Effector memory CD4-positive, alpha-beta T cell (primary cell): ENCODE measurements at regions not wholly inside any gene's neighbourhood (a gene's known extent, or its start where the extent isn't known, plus 50 kb on each side); places are given as distances from the start of the nearest gene placed in this dataset.
A peak's percentile ranks its signal among the peaks of the same experiment; 100 is the strongest.

Experiments used
- DNase-seq, 3 donors: peaks; one replicate each; pipeline ENCODE4 v3.0.0-alpha.2; 2020
- H3K27ac ChIP-seq: 2 replicates; pipeline ENCODE4 v1.7.0; 2013; ENCODE audit warnings: mild to moderate bottlenecking, low read length, moderate library complexity; ENCODE audit not compliant: insufficient read depth, poor library complexity, severe bottlenecking
- H3K27me3 ChIP-seq: replicated peaks from 2 replicates; pipeline ENCODE4 v1.7.0; 2013; ENCODE audit warnings: mild to moderate bottlenecking, low read length; ENCODE audit not compliant: insufficient read depth, control insufficient read depth, poor library complexity, severe bottlenecking
- H3K36me3 ChIP-seq: 2 replicates; pipeline ENCODE4 v1.7.0; 2013; ENCODE audit warnings: mild to moderate bottlenecking, low read length, moderate library complexity; ENCODE audit not compliant: control insufficient read depth, insufficient read depth
- H3K4me1 ChIP-seq: 2 replicates; pipeline ENCODE4 v1.7.0; 2013; ENCODE audit warnings: low read length, mild to moderate bottlenecking; ENCODE audit not compliant: control insufficient read depth, insufficient read depth, poor library complexity, severe bottlenecking
- H3K4me3 ChIP-seq: 2 replicates; pipeline ENCODE4 v1.7.0; 2013; ENCODE audit warnings: low read length, low read depth, mild to moderate bottlenecking; ENCODE audit not compliant: insufficient read depth, poor library complexity, severe bottlenecking
- H3K9me3 ChIP-seq: 2 replicates; pipeline ENCODE4 v1.7.0; 2013; ENCODE audit warnings: mild to moderate bottlenecking, low read length, moderate library complexity; ENCODE audit not compliant: control insufficient read depth

GRCh38 chr7:142323706-142324105, 65.8 kb upstream of the PRSS58 start:
- Histone ChIP-seq H3K36me3 (no peaks in the 10 kb centered on the region), H3K27me3 (no peaks in the 10 kb centered on the region), H3K9me3 (no peaks in the 10 kb centered on the region), H3K4me1 (peaks cover 5% of the 10 kb centered on the region), H3K27ac (peak overlapping the region; percentile 20), H3K4me3 (no peak overlapping the region)
- DNase-seq = peak in 1 of 3 donors; percentile 18

GRCh38 chr7:142321391-142321790, 63.5 kb upstream of the PRSS58 start:
- no peaks in the 10 kb centered on the region for H3K9me3 ChIP-seq
- H3K27ac ChIP-seq = peak overlapping the region; percentile 58
- peaks cover 5% of the 10 kb centered on the region for H3K4me1 ChIP-seq
- no peak overlapping the region for H3K4me3 ChIP-seq
- DNase-seq = no peak
- no peaks in the 10 kb centered on the region for H3K27me3 ChIP-seq
- no peaks in the 10 kb centered on the region for H3K36me3 ChIP-seq

GRCh38 chr7:142320883-142321282, 63.0 kb upstream of the PRSS58 start:
- Histone ChIP-seq H3K27ac (peak overlapping the region; percentile 58), H3K9me3 (no peaks in the 10 kb centered on the region), H3K36me3 (no peaks in the 10 kb centered on the region), H3K27me3 (no peaks in the 10 kb centered on the region), H3K4me3 (no peak overlapping the region), H3K4me1 (peaks cover 5% of the 10 kb centered on the region)
- no peak for DNase-seq

- no peaks in the 10 kb centered on the region for H3K27me3 ChIP-seq
- H3K9me3 ChIP-seq = no peaks in the 10 kb centered on the region
- peak in 1 of 3 donors; percentile 13 for DNase-seq
- H3K4me1 ChIP-seq = peaks cover 5% of the 10 kb centered on the region
- H3K27ac ChIP-seq = no peak overlapping the region
- no peak overlapping the region for H3K4me3 ChIP-seq
- no peaks in the 10 kb centered on the region for H3K36me3 ChIP-seq
Measured at GRCh38 chr7:142319970-142320369, 62.1 kb upstream of the PRSS58 start.

- Histone ChIP-seq H3K27ac (no peak overlapping the region), H3K4me1 (no peaks in the 10 kb centered on the region), H3K4me3 (no peak overlapping the region), H3K27me3 (no peaks in the 10 kb centered on the region), H3K9me3 (no peaks in the 10 kb centered on the region), H3K36me3 (no peaks in the 10 kb centered on the region)
- DNase-seq = no peak
Measured at GRCh38 chr7:142314281-142314680, 56.4 kb upstream of the PRSS58 start.

GRCh38 chr7:142313528-142313927, 55.7 kb upstream of the PRSS58 start:
- H3K4me3 ChIP-seq = no peak overlapping the region
- peak in 1 of 3 donors; percentile 23 for DNase-seq
- H3K4me1 ChIP-seq = no peaks in the 10 kb centered on the region
- H3K36me3 ChIP-seq = no peaks in the 10 kb centered on the region
- H3K27ac ChIP-seq = no peak overlapping the region
- no peaks in the 10 kb centered on the region for H3K27me3 ChIP-seq
- H3K9me3 ChIP-seq = no peaks in the 10 kb centered on the region

- no peak for DNase-seq
- Histone ChIP-seq H3K27ac (no peak overlapping the region), H3K4me3 (no peak overlapping the region), H3K36me3 (no peaks in the 10 kb centered on the region), H3K27me3 (no peaks in the 10 kb centered on the region), H3K4me1 (no peaks in the 10 kb centered on the region), H3K9me3 (no peaks in the 10 kb centered on the region)
Measured at GRCh38 chr7:142311876-142312275, 54.0 kb upstream of the PRSS58 start.

- Histone ChIP-seq H3K27me3 (no peaks in the 10 kb centered on the region), H3K9me3 (no peaks in the 10 kb centered on the region)
Measured at GRCh38 chr7:142308918-142309317, 51.1 kb upstream of the PRSS58 start.

GRCh38 chr7:142308326-142308725, 50.5 kb upstream of the PRSS58 start:
- no peaks in the 10 kb centered on the region for H3K27me3 ChIP-seq
- no peaks in the 10 kb centered on the region for H3K36me3 ChIP-seq
- no peak for DNase-seq
- no peaks in the 10 kb centered on the region for H3K4me1 ChIP-seq
- no peak overlapping the region for H3K4me3 ChIP-seq
- peak overlapping the region; percentile 3 for H3K27ac ChIP-seq
- H3K9me3 ChIP-seq = no peaks in the 10 kb centered on the region

More at GRCh38 chr7:142308918-142309317, 51.1 kb upstream of the PRSS58 start:
- no peaks in the 10 kb centered on the region for H3K4me1 ChIP-seq
- H3K27ac ChIP-seq = no peak overlapping the region
- no peaks in the 10 kb centered on the region for H3K36me3 ChIP-seq
- DNase-seq = no peak
- no peak overlapping the region for H3K4me3 ChIP-seq
